Muscle of back (tissue), 3 donors: ENCODE measurements at regions not wholly inside any gene's neighbourhood (a gene's known extent, or its start where the extent isn't known, plus 50 kb on each side); places are given as distances from the start of the nearest gene placed in this dataset.
A peak's percentile ranks its signal among the peaks of the same experiment; 100 is the strongest.

Source experiments
- DNase-seq, 3 donors: peaks; one replicate each; pipeline versions ENCODE4 v3.0.0 to v3.0.0-alpha.2; 2013

GRCh38 chr9:80842389-80842788 lies 847.0 kb downstream of the TLE1 start:
- peak; percentile 19 to 76 (median 47) for DNase-seq

GRCh38 chr9:80841888-80842287 lies 847.5 kb downstream of the TLE1 start:
- peak in 1 of 3 donors; percentile 7 for DNase-seq

- DNase-seq = no peak
Observed at GRCh38 chr9:80839821-80840675, 849.3 kb downstream of the TLE1 start.

- no peak for DNase-seq
Observed at GRCh38 chr9:80836013-80836412, 853.3 kb downstream of the TLE1 start.

GRCh38 chr9:80831751-80832150 lies 857.6 kb downstream of the TLE1 start:
- DNase-seq = no peak

GRCh38 chr9:80811656-80812055 lies 877.7 kb downstream of the TLE1 start:
- DNase-seq = no peak

GRCh38 chr9:80811003-80811402 lies 878.3 kb downstream of the TLE1 start:
- no peak for DNase-seq

- DNase-seq = no peak
Observed at GRCh38 chr9:80806671-80807070, 882.7 kb downstream of the TLE1 start.

GRCh38 chr9:80804873-80805272 lies 884.5 kb downstream of the TLE1 start:
- DNase-seq = no peak

GRCh38 chr9:80797831-80798688 lies 891.3 kb downstream of the TLE1 start:
- peak; percentile 90 to 95 (median 91) for DNase-seq

GRCh38 chr9:80797101-80797829 lies 892.1 kb downstream of the TLE1 start:
- peak; percentile 43 to 76 (median 43) for DNase-seq

- peak in 2 of 3 donors; percentile 66 to 71 for DNase-seq
Observed at GRCh38 chr9:80796632-80797031, 892.7 kb downstream of the TLE1 start.

- no peak for DNase-seq
Observed at GRCh38 chr9:80794197-80794596, 895.1 kb downstream of the TLE1 start.

- no peak for DNase-seq
Observed at GRCh38 chr9:80793706-80794105, 895.6 kb downstream of the TLE1 start.

GRCh38 chr9:80792726-80793125 lies 896.6 kb downstream of the TLE1 start:
- no peak for DNase-seq

- peak in 2 of 3 donors; percentile 46 to 71 for DNase-seq
Observed at GRCh38 chr9:80791836-80792235, 897.5 kb downstream of the TLE1 start.

GRCh38 chr9:80790764-80791163 lies 898.6 kb downstream of the TLE1 start:
- no peak for DNase-seq

- no peak for DNase-seq
Observed at GRCh38 chr9:80789831-80790230, 899.5 kb downstream of the TLE1 start.

GRCh38 chr9:80787636-80788035 lies 901.7 kb downstream of the TLE1 start:
- DNase-seq = no peak

- DNase-seq = no peak
Observed at GRCh38 chr9:80784647-80785046, 904.7 kb downstream of the TLE1 start.

- no peak for DNase-seq
Observed at GRCh38 chr9:80775971-80776370, 913.4 kb downstream of the TLE1 start.

GRCh38 chr9:80775530-80775929 lies 913.8 kb downstream of the TLE1 start:
- DNase-seq = no peak
